ENCODE measurements at regions not wholly inside any gene's neighbourhood (a gene's known extent, or its start where the extent isn't known, plus 50 kb on each side); places are given as distances from the start of the nearest gene placed in this dataset.

DNA sequence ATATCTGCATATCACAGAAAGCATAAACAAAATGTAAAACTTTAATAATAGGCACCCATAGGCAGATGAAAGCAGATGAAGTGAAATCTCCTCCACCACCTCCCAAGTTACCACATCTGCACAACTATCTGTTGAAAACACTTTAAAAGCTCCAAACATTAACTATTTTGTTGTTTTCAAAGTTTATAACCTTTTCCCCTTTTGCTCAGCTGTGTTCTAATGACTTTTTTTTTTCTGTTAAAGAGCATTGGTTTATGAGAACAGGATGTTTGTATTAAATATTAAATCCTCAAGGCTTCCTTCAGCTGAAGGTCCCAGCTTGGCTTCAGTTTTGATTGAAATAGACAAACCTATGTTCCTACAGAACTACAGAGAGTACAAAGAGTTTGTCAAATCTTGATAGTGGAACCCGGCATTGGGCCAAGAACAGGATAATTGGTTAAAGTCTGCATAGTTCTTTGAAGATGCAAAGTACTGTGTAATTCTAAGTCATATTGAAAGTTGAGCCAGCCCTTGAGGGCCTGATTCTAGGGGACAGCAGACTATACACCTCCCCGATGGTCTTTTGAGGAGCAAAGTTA lies 255.1 kb upstream of the JAG1 start:
- TF ChIP-seq, protein P1, sequence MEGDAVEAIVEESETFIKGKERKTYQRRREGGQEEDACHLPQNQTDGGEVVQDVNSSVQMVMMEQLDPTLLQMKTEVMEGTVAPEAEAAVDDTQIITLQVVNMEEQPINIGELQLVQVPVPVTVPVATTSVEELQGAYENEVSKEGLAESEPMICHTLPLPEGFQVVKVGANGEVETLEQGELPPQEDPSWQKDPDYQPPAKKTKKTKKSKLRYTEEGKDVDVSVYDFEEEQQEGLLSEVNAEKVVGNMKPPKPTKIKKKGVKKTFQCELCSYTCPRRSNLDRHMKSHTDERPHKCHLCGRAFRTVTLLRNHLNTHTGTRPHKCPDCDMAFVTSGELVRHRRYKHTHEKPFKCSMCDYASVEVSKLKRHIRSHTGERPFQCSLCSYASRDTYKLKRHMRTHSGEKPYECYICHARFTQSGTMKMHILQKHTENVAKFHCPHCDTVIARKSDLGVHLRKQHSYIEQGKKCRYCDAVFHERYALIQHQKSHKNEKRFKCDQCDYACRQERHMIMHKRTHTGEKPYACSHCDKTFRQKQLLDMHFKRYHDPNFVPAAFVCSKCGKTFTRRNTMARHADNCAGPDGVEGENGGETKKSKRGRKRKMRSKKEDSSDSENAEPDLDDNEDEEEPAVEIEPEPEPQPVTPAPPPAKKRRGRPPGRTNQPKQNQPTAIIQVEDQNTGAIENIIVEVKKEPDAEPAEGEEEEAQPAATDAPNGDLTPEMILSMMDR (IDR thresholded peaks at IDR 0.05): no peak
- no peak for TF ChIP-seq POLR2A (IDR thresholded peaks at IDR 0.05)

All from uterus (tissue), 2 donors.